ENCODE measurements at regions not wholly inside any gene's neighbourhood (a gene's known extent, or its start where the extent isn't known, plus 50 kb on each side); places are given as distances from the start of the nearest gene placed in this dataset.

DNA sequence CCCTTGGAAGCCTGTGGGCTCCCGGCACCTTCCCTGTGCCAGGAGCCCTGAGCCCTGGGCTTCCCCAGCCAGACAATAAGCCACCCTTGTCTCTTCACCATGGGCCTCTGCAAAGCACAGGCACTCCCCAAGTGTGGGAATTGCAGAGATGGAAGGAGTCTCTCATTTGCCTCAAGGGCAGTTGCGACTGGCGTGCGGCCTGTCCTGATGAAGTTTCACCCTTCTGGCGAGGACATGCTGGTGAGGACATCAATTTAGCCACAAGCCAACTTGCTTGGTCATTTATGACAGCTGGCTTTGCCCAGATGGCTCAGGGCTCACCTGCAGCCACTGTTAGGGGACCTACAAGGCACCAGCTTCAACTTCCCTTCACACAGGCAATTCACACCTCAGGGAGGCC lies 180.2 kb downstream of the ANAPC1 start:
- no peak for DNase-seq

DNA sequence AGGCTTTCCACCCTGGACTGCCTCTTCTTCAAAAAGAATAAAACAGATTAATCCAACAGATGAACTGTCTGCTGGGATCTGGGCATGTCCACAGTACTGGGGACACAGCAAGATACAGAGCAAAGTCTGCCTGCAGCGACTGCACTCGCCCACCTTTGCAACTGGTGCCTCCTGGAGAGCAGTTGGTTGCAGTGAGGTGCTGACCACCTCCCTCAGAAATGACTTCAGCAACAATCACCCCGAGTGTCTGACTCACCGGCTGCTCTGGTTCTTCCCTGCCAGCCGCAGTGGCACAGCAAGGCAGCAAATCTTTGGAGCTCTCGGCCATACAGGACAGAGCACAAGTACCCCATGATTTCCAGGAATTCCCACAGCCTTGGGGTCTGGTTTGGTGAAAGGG lies 179.7 kb downstream of the ANAPC1 start:
- no peak for DNase-seq

DNA sequence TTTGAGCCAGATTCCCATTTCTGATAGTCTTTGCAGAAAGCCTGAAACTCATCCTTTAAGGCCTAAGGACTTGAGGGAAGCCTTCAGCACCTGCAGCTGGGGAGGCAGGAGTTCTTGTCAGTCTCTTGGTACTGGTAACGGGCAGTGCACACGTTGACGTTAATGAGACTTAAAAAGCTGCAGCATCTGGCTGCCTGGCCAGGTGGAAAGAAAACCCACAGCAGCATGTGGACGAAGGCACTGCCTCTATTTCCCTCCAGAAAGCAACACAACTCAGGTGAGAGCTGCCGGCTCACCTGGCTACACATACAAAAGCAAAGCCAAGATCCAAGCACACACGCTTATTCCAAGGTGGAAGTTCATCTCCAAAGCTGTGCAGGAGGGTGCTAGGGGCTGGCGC lies 178.8 kb downstream of the ANAPC1 start:
- DNase-seq, result no peak

DNA sequence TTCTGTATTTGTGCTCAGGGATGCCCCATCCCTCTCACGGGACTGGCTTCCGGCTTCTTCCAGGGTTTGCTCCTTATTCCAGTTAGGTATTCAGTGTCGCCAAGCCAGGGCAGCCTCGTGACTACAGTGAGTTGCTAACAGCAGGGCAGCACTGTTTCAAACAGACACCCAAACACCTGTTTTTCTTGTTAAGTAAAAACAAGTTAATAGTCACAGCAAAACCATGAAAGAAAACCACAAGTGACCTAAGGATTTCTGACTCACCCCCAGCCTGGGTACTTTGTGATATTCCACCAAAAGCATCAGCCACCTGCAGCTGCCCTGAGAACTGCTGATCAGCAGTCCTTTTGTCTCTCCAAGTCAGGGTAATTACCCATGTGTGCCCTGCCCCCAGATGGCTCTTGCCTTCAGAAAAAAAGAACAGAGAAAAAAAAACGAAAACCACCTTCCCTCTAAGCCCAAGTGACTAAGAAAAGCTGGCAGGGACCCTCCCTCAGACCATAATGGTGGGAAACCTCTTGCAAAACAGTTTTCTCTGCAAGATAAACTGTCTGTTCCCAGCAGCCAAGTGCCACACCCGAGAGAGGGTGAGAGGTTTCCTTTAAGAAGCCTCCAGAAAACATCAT lies 178.2 kb downstream of the ANAPC1 start:
- no peak for DNase-seq

DNA sequence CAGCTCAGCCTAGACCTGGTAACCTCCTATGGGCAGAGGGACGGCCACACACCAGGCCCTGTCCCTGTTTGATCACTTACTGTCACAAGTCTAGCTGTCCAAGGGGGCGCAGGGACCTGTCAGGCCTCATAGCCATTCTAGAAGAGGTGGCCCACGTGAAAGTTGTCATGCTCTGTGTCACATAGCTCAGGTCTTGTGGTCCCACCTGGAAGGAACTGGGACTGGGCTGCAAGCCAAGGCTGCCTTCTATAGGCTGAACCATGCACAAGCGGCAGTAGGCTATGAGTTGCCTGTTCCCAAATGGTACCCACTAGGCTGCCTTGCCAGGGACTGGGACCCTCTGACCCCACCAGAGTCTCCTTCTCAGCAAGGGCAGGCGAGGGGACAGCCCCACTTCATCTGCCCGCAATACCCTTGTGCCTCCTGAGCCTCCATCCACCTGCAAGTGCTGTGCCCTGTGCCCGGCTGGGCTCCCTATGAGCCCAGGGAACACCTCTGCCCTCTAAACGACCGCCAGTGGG lies 177.5 kb downstream of the ANAPC1 start:
- DNase-seq, result no peak

DNA sequence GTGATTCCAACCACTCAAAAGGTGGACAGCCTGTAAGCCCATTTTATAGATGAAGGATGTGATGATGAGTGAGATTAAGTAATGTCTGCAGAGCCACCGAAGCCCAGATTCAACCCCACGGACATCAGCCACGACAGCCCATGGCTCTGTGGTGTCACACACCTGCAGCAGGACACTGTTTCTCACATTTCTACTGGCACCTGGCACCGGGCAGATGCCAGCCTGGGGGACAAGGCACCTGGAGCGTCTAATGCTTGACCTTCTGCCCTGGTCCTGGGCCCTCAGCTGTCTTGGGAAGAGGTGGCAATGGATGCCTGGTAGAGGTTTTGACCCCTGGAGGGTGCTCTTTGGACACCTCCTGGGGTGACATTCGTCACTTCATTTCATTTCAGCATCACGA lies 176.3 kb downstream of the ANAPC1 start:
- no peak for DNase-seq

DNA sequence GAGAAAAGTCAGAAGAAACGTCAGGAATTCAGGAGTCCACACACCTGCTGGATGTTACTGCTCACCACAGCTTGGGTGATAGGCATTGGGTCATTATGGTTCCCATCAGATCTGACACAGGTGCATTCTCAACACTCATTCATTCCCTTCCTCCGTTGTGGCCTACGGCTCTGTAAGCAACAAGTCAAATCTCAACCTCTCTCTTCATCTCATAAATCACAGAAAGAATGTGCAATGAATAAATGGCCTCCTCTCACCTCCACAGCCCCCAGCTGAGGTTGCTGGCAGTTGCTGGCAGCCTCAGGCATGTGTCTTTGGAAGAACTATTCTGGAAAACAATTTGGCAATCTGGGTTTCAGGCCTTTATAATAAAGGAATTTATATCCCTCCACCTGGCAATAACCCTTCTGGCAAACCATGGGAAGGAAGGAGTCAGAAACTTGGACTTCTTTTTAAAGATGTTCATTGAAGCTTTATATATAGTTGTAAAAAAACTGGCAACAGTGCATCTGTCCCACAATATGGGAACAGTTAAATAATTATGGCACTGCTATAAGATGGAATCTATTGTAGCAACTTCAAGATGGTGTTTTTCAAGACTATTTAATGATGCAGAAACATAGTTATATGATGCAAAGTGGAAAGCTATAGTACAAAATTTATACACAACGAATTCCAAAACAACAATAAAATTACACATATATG lies 175.4 kb downstream of the ANAPC1 start:
- no peak for DNase-seq

DNA sequence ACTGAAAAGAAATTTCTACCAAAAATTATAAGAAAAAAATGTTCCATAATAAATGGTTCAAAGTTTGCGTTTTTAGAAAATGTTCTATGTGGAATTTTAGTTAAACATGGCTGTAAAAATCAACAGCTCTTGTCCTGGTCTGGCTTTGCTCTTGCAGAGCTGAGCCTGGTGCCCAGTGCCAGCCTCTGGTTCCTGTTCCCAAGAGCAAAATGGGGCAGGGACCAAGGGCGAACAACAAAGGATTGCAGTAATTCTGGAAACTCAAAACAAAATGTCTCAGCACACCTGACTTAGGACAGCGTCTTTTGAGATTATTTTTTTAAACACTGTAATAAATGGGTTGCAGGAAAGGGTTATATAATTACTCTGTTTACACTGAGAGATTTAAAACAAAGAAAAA lies 174.7 kb downstream of the ANAPC1 start:
- no peak for DNase-seq

DNA sequence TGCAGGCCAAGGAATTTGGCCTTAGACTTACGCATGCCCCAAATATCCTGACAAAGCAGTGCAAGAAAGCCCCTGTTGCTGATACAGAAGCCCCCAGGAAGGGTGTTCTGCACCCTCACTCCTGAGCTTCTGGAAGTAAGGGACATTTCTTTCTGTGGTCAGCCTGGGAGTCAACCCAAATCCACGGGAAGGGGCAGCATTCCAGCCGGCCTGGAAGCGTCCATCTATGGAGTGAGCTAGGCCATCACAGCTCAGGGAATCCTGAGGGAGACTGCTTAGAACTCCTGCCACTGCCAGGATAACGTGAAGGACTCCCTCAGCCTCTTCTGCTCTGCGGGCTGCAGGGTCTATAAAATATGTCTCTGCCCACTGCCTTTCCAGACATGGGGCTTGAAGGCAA lies 173.9 kb downstream of the ANAPC1 start:
- DNase-seq, result no peak

DNA sequence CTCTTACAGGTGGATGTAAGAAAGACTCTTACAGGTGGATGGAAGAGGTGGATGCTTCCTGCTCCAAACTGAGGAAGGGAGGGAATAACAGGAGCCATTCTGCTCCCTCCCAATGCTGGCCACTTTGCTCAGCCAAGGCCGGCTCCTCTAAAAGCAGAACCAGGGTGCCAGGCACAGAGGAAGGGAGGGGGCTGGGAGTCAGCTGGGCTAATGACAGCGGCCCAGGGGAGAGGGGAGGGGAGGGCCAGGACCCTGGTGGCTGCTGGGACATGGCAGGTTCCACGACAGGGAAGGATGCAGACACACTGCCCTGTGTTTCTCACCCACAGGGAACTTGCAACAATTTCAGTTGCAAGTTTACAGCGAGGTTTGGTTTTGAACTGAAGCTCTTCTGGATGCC lies 173.4 kb downstream of the ANAPC1 start:
- DNase-seq, result no peak

DNA sequence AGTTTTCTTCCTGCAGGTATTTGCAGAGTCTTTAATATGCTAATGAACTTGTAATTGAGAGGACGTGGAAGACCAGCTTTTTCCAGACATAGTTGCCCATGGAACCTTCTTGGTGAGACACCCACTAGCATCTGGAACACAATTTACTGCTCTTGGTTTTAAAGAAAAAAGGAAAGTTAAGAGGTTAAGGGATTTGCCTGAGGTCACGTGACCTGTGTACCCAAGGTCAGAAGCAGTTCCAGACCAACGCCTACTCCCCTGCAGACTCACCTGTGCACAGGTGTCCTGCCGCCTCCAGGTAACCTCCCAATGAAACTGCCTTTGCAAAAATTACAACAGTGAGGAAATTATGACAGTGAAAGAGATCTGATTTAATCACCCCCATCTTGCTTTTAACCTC lies 172.7 kb downstream of the ANAPC1 start:
- DNase-seq, result no peak

DNA sequence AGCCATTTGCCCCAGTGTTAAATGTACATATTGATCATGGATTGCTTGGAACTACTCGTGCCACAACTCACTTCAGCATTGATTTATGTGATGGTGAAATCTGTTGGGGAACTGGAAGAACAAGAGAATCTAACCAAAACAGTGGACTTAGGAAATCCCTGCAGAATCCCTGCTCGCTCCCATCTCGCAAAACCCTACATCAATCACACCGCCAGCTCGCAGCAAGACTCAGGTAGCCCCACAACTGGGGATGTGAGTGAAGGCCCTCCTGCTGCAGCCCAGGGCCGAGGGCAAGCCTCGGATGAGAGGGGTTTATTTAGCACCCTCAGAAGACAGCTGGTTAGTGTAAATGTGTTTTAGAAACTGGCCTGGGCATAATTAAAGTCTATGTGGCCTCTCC lies 171.6 kb downstream of the ANAPC1 start:
- no peak for DNase-seq

DNA sequence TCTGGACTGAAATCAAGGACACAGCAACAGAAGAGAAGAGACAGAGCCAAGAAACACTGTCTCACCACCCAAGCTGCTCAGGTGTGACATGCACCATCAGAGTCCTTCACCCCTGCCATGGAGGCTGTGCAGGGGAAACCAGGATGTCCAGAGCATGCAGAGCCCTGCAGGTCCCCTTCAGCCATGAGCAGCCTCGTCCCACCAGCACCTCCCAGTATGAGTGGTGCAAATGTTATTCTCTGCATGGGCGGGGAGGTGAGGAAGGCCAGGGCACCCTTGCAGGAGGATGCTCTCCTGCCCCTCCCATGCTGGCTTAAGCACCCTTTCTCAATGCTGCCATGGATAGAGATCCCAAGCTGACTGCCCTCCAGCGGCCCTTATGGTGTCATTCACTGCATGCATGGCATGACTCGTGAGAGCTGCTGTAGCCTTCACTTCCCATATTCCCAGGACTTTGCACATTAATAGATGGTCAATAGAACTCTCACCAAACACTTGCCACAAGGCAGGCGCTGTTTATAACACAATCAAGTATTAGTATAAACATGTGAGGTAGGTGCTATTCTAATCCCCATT lies 171.0 kb downstream of the ANAPC1 start:
- no peak for DNase-seq

DNA sequence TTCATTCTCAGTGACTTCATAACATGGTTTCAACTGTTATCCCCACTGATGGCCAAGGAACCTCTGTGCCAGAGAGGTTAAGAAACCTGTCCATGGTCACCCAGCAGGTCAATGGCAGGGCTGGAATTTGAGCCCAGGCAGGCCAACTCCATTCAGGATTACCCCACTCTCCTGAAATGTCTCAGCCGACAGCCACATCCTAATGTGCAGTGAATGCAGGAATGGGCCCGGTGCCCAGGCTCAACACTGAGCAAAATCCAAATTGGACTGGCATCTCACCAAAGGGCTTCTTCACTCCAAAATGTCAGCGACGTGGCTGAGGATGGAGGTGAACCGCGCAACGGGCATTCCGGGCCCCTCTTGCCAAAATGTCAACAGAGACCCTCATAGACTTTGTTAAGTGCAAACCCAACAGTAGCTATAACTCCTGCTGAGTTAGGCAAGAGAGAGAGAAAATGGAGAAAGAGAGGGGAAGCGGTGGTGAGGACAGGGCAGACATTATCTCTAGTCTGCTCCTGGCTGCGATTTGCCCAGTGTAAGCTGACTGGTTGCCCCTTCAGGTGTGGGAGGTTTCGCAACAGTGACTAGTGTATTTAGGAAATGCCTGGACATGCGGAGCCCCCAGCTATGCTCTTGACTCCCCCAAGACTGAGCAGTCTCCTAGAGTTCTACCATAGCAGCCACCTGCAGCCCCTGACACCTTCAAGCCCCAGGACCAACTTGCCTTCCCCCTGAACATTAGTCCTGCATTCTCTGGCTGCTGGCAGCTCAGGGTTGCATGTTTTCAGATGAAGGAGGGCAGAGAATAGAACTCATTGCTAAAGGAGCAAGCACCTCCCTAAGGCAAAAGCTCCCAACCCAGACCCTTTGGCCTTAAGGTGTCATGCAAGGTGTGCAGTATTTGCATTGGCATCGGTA lies 167.7 kb downstream of the ANAPC1 start:
- no peak for DNase-seq

DNA sequence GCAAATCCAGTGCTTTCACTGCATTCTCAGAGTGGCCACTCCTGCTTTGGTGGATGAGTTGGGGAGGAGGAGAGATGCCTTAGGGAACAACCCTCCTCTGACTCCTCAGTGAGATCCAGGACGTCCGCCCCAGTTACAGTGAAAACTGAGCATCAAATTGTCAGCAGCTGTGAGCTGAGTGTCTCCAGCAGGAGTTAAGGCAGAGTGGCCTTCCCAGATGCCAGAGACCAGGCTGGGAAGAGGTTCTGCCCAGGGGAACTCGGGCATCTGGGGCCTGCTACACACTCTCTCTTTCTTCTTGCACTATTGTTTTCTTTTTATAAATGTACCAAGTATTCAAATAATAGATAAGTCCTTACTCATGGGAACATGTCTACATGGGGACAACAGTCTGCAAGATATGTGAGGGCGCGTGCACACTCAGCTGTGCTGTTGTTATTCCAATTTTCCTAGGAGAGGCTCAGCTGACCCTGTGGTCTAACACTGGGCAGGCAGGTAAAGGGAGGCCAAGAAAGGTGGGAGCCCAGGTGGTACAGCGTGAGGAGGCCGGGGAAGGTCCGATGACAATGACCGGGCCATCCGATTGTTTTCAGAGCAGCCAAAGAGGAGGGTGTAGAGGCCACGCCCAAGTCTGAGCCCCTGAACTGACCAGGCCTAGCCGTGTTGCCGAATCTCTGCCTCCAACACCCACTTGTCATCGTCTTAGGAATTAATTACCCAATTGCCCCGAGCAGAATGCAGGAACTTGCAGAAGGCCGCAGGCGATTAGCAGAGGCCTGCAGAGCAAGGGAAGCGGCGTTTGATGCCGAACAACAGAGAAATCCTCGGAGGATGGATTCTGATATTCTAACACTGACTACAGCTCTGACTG lies 166.9 kb downstream of the ANAPC1 start:
- DNase-seq, result no peak

Data from NCI-H524 (cell line).